Renal cortical epithelial cell (primary cell): ENCODE measurements at regions not wholly inside any gene's neighbourhood (a gene's known extent, or its start where the extent isn't known, plus 50 kb on each side); places are given as distances from the start of the nearest gene placed in this dataset.

ENCODE experiments used
- DNase-seq: peaks from one replicate; pipeline ENCODE4 v3.0.0-alpha.2; 2011; ENCODE audit warnings: low read depth

DNA sequence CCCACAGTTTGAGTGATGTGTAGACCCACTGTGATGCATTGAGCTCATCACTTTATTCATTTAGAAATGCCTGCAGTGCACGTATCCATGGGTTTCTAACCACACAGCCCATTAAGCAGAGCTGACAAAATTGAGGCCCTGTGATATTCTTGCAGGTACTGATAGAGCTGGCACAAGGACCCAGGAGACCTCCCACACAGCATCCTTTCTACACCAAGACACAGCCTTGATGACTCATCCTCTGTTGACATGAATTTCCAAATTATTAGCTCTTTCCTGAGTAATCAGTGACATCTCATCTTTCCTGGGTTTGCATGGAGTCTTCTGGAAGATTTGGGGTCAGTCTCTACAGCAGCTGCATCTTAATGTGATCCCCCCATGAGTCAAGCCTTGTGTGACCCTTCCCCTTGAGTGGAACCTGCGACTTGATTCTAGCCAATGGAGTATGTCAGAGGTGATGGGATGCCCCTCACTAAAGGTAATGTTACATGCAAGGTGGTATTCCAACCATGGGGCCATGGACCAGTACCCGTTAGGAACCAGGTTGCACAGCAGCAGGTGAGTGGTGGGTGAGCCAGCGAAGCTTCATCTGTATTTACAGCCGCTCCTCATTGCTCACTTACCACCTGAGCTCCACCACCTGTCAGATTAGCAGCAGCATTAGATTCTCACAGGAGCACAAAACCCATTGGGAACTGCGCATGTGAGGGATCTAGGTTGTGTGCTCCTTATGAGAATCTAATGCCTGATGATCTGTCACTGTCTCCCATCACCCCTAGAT lies 181.1 kb upstream of the ARL4C start:
- DNase-seq, result peak; percentile 76

DNA sequence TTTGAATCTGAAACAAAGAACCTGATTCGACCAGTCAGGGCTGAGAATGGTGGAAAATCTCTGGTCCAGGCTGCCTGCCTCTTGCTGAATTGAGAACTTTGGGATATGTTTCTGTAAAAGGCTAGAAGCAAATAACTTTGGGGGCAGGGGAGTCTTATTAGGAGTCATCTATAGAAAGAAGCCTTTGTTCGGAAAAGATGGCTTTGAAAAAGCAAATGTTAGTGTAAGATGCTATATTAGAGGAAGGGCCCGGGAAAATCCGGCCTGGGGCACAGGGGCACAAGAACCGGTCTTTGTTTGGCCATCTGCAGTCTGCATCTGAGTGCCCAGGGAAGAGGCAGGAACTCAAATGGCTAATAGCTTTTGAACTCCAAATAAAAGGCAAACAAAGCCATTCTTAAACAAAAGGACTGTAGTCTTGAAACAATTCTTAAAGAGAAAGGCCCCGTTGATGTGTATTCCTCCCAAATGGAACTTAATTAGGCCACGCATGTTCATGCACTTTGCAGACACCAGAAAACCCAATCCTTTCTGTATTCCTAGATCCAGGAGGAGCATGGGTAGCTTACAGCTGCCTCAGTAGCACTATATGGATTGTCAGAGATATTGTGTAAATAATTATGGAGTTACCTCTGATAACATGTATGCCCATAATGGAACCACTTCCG lies 180.0 kb upstream of the ARL4C start:
- DNase-seq, result no peak

DNA sequence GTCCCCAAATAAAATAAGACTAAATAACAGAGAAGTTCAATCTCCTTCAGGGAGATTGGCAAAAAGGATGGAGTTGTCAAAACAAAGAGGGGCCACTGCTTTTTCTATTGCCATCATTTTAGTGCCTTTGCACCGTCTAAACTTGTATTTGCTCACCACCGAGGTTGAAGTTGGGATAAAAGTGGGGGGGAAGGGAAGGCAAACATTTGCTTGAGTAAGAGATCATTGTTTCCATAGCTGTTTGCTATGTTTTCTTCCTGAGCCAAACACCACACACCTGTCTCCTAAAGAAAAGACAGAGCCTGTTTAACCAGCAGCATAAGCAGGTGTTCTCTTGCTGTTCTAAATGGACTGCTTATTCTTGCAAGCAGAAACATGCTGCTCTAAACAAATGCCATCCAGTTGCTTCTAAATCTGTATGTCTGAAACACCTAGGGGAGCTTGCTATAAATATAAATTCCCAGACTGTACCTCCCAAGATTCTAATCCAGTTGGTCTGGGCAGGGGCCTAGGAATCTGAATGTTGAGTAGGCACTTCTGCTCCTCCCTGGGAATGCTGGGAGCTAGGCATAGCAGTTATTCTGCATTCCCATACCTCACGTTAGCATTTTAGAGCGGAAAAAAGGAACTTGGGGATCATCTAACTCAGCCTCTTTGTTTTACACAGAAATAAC lies 179.4 kb upstream of the ARL4C start:
- DNase-seq, result no peak

DNA sequence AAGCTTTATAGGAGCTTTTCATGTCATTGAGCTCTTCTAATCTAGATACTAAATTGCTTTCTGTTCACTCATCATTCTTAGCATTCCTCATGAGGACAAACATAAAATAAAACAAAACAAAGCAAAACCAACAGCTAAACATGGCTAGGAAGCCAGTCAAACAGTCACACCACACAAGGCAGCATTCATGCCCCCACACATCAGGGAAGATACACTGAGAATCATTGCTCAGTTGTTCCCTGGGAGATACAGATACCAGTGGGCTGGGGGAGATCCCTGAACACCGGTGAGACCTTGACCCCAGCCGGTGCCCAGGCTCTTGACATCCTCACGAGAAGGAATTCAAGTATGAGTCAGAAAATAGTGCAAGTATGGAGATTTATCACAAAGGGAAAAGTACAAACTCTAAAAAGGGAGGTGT lies 177.9 kb upstream of the ARL4C start:
- DNase-seq, result peak; percentile 84

DNA sequence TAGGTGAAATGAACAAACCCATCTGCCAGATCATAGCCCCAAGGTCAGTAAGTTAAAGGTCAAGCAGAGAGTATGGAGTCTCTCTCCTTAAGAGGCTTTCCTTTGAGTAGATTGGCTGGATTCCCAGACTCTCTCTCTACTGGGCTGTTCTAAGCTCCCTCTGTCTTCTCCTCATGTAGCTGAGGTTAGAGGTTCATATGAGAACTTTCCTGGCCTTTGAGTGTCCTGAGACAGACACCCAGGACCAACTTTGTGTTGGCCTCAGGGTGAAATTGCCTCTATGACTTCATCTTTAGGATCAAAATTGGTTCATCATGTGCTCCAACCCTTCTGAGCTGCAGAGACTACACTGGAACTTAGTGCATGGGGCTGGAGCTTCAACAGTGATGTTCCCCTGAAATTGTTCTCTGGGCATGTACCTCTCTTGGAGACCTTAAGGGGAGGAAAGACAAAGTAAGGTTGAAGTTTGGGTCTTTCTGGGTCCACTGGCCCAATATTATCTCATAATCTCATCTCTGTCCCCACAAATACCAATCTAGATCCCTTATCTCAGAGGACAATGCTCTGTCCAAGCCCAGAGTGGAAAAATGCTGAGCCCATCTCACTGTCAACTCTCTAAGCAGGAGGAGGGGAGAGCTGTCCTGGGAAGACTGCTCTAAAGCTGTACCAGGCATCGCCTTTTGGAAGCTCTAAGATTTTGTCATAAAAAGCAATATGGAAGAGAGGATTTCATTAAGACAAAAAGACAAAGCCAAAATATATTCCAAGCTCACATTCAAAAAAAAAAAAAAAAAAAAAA lies 177.3 kb upstream of the ARL4C start:
- DNase-seq, result no peak

DNA sequence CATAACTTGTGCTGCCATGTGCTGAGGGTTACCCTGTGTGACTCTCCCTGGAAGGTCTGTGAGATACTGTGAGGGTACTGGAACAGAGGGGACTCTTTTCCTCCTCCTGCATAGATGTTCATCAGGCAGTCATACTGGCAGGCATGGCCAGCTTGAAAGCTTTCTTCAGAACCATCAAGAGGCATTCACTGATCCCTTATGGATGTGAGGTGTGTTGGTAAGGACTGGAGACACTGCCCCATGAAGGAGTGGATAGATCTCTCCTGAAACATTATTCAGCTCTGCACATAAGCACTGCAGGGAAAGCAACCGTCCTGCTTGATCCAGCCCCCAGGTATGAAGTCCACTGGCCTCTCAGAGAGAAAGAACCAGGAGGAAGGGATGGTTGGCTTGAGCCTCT lies 176.6 kb upstream of the ARL4C start:
- DNase-seq, result no peak

DNA sequence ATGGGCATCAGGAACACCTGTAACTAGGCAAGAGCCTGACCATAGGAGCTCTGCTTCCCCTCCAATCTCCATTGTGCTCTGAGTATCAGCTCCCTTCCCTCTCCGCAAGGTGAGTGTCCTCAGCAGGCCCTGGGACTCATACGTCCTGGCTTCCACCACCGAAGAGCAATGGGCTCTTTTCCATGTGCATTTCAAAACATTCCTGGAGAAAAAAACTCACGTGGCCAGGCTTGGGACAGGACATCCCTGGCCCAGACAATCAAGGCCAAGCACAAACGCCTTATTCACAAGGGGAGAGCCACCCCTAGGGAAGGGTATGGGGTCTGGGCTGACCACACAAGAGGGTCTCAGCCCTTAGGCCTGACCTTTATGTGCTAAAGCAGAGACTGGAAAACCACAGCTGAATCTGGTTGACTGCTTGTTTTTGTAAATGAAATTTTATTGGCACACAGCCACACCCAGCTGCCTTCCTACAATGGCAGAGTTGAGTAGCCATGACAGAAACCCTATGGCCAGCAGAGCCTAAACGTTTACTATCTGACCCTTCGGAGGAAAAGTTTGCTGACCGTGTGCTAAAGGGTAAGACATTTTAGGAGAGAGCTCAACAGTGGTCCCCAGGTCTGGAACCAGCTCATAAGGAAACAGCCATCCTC lies 175.7 kb upstream of the ARL4C start:
- no peak for DNase-seq

DNA sequence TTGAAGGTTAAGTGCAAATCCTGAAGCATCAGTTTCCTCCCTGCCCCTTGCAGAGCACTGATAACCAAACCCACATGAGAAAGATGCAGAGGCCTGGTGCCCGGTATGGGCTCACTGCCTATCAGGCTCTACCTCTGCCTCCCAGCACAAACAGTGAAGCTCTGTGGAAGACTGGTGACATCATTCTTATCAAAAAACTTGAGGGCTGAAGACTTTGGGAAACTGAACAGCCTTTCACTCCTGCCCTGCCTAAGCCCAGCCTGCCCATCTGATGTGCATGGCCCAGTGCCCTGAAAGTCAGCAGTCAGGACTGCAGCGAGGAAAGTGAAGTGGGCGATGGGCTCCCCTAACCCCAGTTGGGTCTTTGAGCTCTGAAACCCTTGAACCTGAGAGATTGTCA lies 174.8 kb upstream of the ARL4C start:
- no peak for DNase-seq

DNA sequence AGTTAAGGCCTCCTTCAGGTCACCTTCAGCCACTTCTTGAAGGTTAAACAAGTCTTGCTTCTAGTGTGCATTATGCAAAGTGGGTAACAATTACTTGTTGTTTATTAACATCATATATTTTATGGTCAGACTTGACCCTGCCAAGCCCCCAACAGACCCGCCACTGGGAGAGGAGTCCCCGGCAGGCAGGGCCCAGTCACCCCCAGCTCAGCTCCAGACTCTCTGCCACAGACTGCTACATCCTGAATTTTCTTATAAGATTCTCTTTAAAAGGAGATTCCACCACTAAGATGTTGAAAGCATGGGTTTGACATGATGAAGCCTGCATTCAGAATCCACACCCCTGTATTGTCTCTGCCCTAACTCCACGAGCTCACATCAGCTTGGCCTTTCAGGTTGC lies 174.3 kb upstream of the ARL4C start:
- no peak for DNase-seq

DNA sequence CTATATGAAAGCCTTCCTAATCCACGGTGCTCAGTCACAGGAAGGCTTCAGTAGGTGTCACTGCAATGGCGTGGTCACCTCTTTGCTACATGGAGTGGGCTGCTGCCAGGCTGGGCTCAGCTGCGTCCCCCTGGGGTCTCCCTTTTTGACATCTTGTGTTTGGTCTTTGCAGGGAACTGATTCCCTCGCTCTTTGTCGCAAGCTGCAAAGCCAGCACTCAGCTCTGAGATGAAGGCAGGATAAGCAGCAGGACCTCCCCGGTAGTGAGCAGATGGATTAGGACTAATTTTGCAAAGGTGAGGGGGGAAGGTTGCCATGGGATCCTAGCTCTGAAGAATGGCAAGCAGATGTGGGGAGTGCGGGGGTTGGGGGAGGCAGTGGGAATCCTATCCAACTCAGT lies 173.9 kb upstream of the ARL4C start:
- no peak for DNase-seq

DNA sequence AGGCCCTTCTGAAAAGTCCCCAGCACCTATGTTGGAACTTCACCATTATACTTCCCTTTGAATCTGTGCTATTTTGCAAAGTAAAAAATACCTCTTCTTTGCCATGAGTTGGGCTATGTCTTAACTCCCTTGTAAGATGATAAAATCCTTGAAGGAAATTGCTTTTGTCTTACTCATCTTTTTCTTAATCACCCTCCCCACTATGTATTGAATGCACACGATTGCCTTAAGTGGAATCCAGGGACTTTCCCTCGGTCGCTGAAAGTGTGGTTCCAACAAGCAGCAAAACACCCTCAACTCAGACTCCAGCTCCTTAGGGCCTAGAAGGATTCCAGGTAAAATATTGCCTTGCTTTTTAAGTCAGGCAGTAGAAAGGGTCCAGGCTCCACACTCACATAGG lies 173.2 kb upstream of the ARL4C start:
- DNase-seq, result peak; percentile 90

DNA sequence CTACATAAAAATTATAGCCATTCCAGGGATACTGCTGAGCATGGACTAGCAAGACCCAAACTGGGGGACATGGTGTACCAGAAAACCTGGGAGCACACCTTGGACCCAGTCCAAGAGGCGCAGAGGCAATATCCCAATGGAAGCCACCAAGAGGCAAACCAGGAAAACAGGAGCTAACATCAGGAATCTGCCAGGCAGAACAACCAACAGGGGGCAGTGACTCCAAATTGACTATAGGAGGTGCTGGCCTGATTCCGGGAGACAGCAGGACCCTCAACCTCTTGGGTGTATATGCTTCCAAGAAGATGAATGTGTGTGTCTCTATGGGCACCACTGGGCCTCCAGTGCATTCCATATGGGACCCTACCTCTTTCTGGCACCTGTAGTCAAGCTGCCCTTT lies 172.7 kb upstream of the ARL4C start:
- no peak for DNase-seq

DNA sequence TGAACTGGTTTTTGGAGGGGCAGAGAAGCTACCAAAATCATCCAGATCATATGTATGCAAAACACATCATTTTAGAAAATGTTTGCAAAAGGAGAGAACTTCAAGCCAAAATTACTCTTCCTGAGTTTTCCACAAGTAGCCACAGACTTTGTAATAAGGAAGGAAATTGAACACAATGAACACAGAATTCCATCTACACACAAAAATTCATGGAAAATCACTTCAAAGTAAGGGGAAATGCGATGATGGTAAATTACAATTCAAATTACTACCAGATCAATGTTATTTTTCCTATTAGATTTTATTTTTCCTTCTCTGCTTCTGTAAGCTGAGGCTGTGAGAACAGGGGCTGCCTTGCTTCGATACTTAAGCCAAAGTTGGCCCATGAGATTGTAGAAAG lies 172.1 kb upstream of the ARL4C start:
- no peak for DNase-seq

DNA sequence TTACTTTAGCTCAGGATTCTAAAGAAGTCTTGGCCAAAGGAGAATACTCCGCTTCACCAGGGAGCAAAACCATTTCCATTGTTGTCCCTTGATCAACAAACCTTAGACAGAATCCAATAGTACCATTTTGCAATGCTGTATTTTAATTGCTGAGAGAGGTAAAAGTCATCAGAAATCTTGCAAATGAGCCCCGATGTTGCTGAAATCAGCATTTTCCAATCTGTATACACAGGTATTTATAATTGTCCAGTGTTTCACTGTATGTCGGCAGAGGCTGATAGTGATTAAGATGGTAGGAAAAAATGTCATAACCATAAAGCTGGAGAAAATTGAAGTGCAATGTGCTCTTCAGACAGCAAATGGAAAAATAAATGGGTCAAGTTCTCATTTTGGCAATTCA lies 170.0 kb upstream of the ARL4C start:
- DNase-seq, result no peak

DNA sequence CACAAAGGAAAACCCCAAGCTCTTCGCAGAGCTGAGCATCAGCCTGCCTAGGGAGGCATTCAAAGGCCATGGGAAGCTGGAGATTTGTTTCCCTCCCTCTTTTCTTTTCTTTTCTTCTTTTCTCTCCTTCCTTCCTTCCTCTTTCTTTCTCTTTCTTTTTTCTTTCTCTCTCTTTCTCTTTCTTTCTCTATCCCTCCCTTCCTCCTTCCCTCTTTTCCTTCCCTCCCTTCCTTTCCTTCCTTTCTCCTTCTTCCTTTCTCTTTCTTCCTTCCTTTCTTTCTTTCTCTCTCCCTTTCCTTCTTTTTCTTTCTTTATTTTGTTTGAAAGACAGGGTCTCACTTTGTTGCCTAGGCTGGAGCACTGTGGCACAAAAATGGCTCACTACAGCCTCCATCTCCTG lies 168.4 kb upstream of the ARL4C start:
- no peak for DNase-seq

DNA sequence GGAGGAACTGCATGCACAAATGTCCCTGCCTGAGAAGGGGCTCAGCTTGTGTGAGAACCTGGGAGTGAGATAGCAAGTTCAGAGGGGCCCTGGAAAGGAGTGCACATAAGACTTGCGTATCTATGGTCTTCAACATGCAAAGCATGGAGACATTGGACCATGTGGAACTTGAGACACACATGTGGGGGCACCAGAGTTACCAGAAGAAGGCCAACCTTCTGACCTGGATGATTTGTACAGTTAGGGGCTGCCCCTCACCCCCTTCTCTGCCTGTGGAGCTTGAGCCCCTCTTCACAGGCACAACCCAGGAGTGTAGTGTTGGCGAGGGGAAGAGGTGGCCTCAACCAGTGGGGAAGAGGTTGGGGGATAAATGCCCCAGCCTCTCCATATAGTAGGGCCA lies 165.0 kb upstream of the ARL4C start:
- DNase-seq, result no peak

DNA sequence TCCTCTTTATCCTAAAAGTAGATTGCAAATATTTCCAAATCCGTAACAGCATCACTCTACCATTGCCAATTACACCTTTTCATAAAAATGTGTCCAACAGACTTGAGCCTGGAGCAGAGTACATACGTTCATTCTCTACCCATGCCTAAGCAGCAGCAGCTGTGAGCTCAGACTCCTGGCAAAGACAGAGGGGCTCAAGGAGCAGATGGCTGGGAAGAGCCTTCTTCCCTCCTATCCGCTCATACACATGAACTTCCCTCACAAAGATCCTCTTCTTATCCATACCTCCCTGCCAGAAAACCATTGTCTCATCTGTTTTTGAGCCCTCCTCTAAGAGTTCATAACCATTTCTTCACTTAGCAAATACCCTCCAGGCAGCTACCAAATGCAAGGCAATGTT lies 164.3 kb upstream of the ARL4C start:
- DNase-seq, result no peak

DNA sequence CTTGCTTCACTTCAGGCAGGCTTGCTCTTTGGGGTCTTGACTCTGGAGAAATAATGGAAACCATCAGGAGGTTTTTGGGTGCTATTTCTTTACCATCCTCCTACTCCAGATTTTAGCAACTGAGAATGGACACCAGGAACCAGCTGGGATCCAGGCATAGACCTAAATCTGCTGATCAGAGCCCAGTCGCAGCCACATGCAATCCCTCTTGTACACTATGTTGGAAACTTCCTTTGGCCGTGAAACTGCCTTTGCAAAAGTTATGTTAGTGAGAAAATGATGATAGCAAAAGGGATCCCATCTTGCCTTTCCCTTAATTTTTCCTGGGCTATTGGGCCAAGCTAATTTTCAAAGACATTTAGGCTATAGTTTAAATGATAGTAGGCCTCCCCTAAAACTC lies 158.8 kb upstream of the ARL4C start:
- no peak for DNase-seq

DNA sequence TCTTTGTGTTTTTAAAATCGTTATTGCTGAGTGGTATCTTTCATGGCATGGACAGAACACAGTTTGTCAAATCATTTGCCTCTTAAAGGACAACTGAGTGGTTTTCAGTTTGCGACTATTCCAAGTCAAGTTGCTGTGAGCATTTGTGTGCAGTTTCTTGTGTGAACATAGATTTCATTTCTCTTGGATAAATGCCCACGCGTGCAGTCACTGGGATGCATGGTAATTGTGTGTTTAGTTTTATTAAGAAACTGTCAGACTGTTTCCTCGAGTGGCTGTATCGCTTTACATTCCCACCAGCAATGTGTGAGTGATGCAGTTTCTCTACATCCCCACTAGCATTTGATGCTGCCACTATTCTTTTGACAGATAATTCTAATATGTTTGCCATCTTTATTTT lies 154.0 kb upstream of the ARL4C start:
- DNase-seq, result no peak

DNA sequence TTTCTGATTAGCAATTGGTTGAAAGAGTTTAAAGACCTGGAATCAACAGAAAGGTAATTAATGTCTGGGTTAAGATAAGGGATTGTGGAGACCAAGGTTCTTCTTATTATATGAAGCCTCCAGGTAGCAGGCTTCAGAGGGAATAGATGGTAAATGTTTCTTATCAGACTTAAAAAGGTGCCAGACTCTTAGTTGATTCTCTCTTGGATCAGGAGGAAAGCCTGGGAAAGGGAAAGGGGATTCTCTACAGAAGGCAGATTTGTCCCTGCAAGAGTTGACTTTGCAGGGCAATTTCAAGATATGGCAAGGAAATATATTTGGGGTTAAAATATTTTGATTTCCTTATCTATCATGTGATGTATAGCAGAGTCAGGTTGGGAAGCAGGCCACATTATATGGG lies 153.1 kb upstream of the ARL4C start:
- no peak for DNase-seq

DNA sequence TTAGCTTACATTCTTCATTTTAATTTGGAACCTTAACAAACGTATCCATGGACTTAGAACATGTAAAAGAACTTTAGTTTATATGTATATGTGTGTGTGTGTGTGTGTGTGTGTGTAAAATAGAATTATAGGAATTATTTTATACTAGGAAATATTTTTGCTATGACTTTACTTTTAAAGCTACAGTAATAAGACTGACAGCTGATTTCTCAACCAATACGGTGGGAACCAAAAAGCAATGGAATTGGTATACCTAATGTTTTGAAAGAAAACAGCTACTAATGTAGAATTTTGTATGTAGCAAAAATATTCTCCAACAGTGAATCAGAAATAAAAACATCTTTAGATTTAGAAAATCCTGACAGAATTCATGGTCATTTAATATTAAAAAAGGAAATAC lies 146.5 kb upstream of the ARL4C start:
- DNase-seq, result peak; percentile 45

DNA sequence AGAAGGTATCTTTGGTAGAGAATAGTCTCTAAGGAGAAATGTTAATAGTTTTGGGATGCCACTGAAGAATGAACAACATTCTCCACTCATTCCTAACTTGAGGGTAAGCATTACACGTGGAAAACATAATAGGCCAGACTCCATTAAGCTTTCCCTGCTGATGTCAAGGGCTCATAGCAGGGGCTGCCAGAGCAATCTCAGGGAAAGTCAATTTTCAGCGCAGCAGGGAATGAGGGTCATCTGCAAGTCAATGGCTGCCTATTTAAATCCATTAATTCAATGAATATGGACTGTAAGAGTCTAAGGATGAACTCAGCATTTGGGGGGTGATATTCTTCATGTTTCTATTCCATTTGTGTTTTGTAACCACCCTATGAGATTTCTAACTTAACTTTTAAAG lies 144.2 kb upstream of the ARL4C start:
- no peak for DNase-seq
